Ishikawa (cell line): ENCODE measurements at regions not wholly inside any gene's neighbourhood (a gene's known extent, or its start where the extent isn't known, plus 50 kb on each side); places are given as distances from the start of the nearest gene placed in this dataset.

Experiments
- CEBPB ChIP-seq: IDR thresholded peaks from 2 replicates; pipeline ENCODE4 v1.6.1; 2012
- CREB1 ChIP-seq: IDR thresholded peaks from 2 replicates; pipeline ENCODE4 v1.6.1; 2012; ENCODE audit warnings: low read depth
- EGR1 ChIP-seq: IDR thresholded peaks from 2 replicates; pipeline ENCODE4 v1.6.1; 2012
- EP300 ChIP-seq: IDR thresholded peaks from 2 replicates; pipeline ENCODE4 v1.6.1; 2012; ENCODE audit warnings: borderline replicate concordance
- FOXM1 ChIP-seq: IDR thresholded peaks from 2 replicates; pipeline ENCODE4 v1.6.1; 2012; ENCODE audit warnings: low read depth, borderline replicate concordance
- RAD21 ChIP-seq: IDR thresholded peaks from 2 replicates; pipeline ENCODE4 v1.6.1; 2012; ENCODE audit warnings: low read depth
- TAF1 ChIP-seq: IDR thresholded peaks from 2 replicates; pipeline ENCODE4 v1.6.1; 2012; ENCODE audit warnings: low read depth, mild to moderate bottlenecking
- TCF12 ChIP-seq: IDR thresholded peaks from 2 replicates; pipeline ENCODE4 v1.6.1; 2012; ENCODE audit warnings: low read depth
- YY1 ChIP-seq: IDR thresholded peaks from 2 replicates; pipeline ENCODE4 v1.6.1; 2012; ENCODE audit warnings: low read depth
- TF ChIP-seq, protein P1 (sequence below): IDR thresholded peaks from 2 replicates; pipeline ENCODE4 v1.6.1; 2012; ENCODE audit warnings: low read depth, mild to moderate bottlenecking

DNA sequence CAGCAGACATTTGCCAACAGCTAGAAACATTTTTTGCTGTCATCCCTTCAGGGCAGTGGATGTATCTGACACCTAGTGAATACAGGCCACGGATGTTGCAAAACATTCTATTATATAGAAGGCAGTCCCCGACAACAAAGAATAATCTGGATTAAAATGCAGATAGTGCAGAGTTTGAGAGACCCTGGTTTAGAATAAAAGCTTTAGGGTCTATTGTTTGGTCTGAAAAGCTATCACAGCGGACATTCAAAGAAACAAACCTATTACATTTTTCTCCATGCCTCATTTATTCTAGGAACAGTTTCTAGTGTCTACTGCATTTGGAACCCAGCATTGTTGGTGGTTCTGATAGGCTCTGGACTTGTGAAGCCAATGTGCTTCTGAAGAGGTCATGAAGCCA lies 316.3 kb downstream of the TGFB2 start:
- TF ChIP-seq TAF1 (no peak), CREB1 (no peak), CEBPB (no peak), EP300 (no peak), TCF12 (no peak), YY1 (no peak), RAD21 (no peak), FOXM1 (no peak), EGR1 (no peak)
- TF ChIP-seq, protein P1, sequence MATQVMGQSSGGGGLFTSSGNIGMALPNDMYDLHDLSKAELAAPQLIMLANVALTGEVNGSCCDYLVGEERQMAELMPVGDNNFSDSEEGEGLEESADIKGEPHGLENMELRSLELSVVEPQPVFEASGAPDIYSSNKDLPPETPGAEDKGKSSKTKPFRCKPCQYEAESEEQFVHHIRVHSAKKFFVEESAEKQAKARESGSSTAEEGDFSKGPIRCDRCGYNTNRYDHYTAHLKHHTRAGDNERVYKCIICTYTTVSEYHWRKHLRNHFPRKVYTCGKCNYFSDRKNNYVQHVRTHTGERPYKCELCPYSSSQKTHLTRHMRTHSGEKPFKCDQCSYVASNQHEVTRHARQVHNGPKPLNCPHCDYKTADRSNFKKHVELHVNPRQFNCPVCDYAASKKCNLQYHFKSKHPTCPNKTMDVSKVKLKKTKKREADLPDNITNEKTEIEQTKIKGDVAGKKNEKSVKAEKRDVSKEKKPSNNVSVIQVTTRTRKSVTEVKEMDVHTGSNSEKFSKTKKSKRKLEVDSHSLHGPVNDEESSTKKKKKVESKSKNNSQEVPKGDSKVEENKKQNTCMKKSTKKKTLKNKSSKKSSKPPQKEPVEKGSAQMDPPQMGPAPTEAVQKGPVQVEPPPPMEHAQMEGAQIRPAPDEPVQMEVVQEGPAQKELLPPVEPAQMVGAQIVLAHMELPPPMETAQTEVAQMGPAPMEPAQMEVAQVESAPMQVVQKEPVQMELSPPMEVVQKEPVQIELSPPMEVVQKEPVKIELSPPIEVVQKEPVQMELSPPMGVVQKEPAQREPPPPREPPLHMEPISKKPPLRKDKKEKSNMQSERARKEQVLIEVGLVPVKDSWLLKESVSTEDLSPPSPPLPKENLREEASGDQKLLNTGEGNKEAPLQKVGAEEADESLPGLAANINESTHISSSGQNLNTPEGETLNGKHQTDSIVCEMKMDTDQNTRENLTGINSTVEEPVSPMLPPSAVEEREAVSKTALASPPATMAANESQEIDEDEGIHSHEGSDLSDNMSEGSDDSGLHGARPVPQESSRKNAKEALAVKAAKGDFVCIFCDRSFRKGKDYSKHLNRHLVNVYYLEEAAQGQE, result no peak
